ENCODE measurements at regions not wholly inside any gene's neighbourhood (a gene's known extent, or its start where the extent isn't known, plus 50 kb on each side); places are given as distances from the start of the nearest gene placed in this dataset.

- in situ Hi-C loops (cut with MboI; ENCODE audit: low pct_unique_long_range_greater_than_20kb, low sequenced_read_pairs, unreplicated experiment), result no loop called here
- no peak for TF ChIP-seq CTCF (IDR thresholded peaks at IDR 0.05; ENCODE audit: extremely low read depth, insufficient read depth, missing control alignments)
Measured at GRCh38 chr12:127722611-127723010, 544.4 kb upstream of the TMEM132C start.

GRCh38 chr12:127723251-127723650, 543.7 kb upstream of the TMEM132C start:
- no peak for DNase-seq (ENCODE audit: low spot score)
- in situ Hi-C loops (cut with MboI; ENCODE audit: low pct_unique_long_range_greater_than_20kb, low sequenced_read_pairs, unreplicated experiment), result no loop called here
- TF ChIP-seq CTCF (IDR thresholded peaks at IDR 0.05; ENCODE audit: extremely low read depth, insufficient read depth, missing control alignments), result no peak

More at GRCh38 chr12:127722611-127723010, 544.4 kb upstream of the TMEM132C start:
- no peak for DNase-seq (ENCODE audit: low spot score)

GRCh38 chr12:127726671-127727315, 540.2 kb upstream of the TMEM132C start:
- in situ Hi-C loops (cut with MboI; ENCODE audit: low pct_unique_long_range_greater_than_20kb, low sequenced_read_pairs, unreplicated experiment), result no loop called here
- no peak for TF ChIP-seq CTCF (IDR thresholded peaks at IDR 0.05; ENCODE audit: extremely low read depth, insufficient read depth, missing control alignments)
- no peak for DNase-seq (ENCODE audit: low spot score)

GRCh38 chr12:127728285-127728684, 538.7 kb upstream of the TMEM132C start:
- TF ChIP-seq CTCF (IDR thresholded peaks at IDR 0.05; ENCODE audit: extremely low read depth, insufficient read depth, missing control alignments), result no peak
- no peak for DNase-seq (ENCODE audit: low spot score)
- in situ Hi-C loops (cut with MboI; ENCODE audit: low pct_unique_long_range_greater_than_20kb, low sequenced_read_pairs, unreplicated experiment), result no loop called here

- TF ChIP-seq CTCF (IDR thresholded peaks at IDR 0.05; ENCODE audit: extremely low read depth, insufficient read depth, missing control alignments), result no peak
- no peak for DNase-seq (ENCODE audit: low spot score)
- in situ Hi-C loops (cut with MboI; ENCODE audit: low pct_unique_long_range_greater_than_20kb, low sequenced_read_pairs, unreplicated experiment), result no loop called here
Measured at GRCh38 chr12:127728729-127729128, 538.2 kb upstream of the TMEM132C start.

- in situ Hi-C loops (cut with MboI; ENCODE audit: low pct_unique_long_range_greater_than_20kb, low sequenced_read_pairs, unreplicated experiment), result no loop called here
- DNase-seq (ENCODE audit: low spot score), result no peak
- TF ChIP-seq CTCF (IDR thresholded peaks at IDR 0.05; ENCODE audit: extremely low read depth, insufficient read depth, missing control alignments), result no peak
Measured at GRCh38 chr12:127729381-127729780, 537.6 kb upstream of the TMEM132C start.

All from GM13977 (cell line).